Kidney (tissue), 13 donors: ENCODE measurements at regions not wholly inside any gene's neighbourhood (a gene's known extent, or its start where the extent isn't known, plus 50 kb on each side); places are given as distances from the start of the nearest gene placed in this dataset.

Experiments used
- DNase-seq, 5 donors: peaks; one replicate each; pipeline ENCODE4 v3.0.0-alpha.2; 2013 to 2020
- FAIRE-seq: peaks from 2 replicates; lab custom pipeline; 2012; peaks lifted over from hg19 to GRCh38; lab: Jason Lieb, UNC
- H3K27ac ChIP-seq, 2 donors: one replicate each; pipeline ENCODE4 v1.7.0; 2013; ENCODE audit warnings: low read depth in 2 of 2, low read length in 2 of 2, inconsistent platforms in 1 of 2
- H3K27me3 ChIP-seq: one replicate; pipeline ENCODE4 v1.7.1; 2013; ENCODE audit warnings: low read length, inconsistent platforms; ENCODE audit not compliant: control insufficient read depth, insufficient read depth
- H3K36me3 ChIP-seq, 3 donors: one replicate each; pipeline versions ENCODE4 v1.7.0 to v1.7.1; 2013; ENCODE audit warnings: low read length in 3 of 3, control low read depth in 1 of 3, inconsistent platforms in 1 of 3; ENCODE audit not compliant: insufficient read depth in 3 of 3, control insufficient read depth in 2 of 3
- H3K4me1 ChIP-seq, 3 donors: one replicate each; pipeline versions ENCODE4 v1.7.0 to v1.7.1; 2013; ENCODE audit warnings: low read length in 3 of 3, inconsistent platforms in 1 of 3, low read depth in 1 of 3; ENCODE audit not compliant: control insufficient read depth in 2 of 3, insufficient read depth in 2 of 3
- H3K4me3 ChIP-seq, 3 donors: one replicate each; pipeline versions ENCODE4 v1.7.0 to v1.8.1; 2013; ENCODE audit warnings: low read length in 3 of 3, control low read depth in 1 of 3, inconsistent platforms in 1 of 3
- H3K9ac ChIP-seq, 3 donors: one replicate each; pipeline versions ENCODE4 v1.7.0 to v1.7.1; 2013; ENCODE audit warnings: low read length in 3 of 3, control low read depth in 1 of 3, inconsistent platforms in 1 of 3
- H3K9me3 ChIP-seq, 3 donors: one replicate each; pipeline versions ENCODE4 v1.7.0 to v1.7.1; 2013; ENCODE audit warnings: low read length in 3 of 3, control low read depth in 1 of 3, inconsistent platforms in 1 of 3; ENCODE audit not compliant: control insufficient read depth in 2 of 3, insufficient read depth in 1 of 3
- CTCF ChIP-seq: IDR thresholded peaks from 3 replicates; pipeline ENCODE4 v1.5.1; 2012; ENCODE audit warnings: mild to moderate bottlenecking, moderate library complexity, borderline replicate concordance; ENCODE audit not compliant: insufficient read depth; ENCODE audit errors: extremely low read depth
- intact Hi-C: fragments of 100-400 bp; cut with DNase I; formaldehyde crosslinking; loops from one replicate; pipeline ENCODE4 v1.11.1; 2022
- donor health status: control.
- donor health status: control.
- donor health status: control.
- donor health status: control.
- donor health status: control.
- donor health status: DM: yes; HTN: yes; CAD: no.
- donor health status: Normal renal cell carcinoma (clear cell type).

GRCh38 chr10:123496996-123497660 is 169.0 kb upstream of the GPR26 start:
- Histone ChIP-seq H3K27ac (no peak overlapping the region), H3K36me3 (no peaks in the 10 kb centered on the region), H3K27me3 (no peaks in the 10 kb centered on the region), H3K9ac (no peak overlapping the region), H3K9me3 (no peaks in the 10 kb centered on the region), H3K4me1 (no peaks in the 10 kb centered on the region), H3K4me3 (no peak overlapping the region)
- TF ChIP-seq CTCF = no peak
- intact Hi-C loops = no loop called here
- no peak for FAIRE-seq
- DNase-seq = peak in 2 of 5 donors; percentile 24 to 36

- no peak for FAIRE-seq
- no peak for TF ChIP-seq CTCF
Observed at GRCh38 chr10:123500110-123500509, 166.0 kb upstream of the GPR26 start.

DNA sequence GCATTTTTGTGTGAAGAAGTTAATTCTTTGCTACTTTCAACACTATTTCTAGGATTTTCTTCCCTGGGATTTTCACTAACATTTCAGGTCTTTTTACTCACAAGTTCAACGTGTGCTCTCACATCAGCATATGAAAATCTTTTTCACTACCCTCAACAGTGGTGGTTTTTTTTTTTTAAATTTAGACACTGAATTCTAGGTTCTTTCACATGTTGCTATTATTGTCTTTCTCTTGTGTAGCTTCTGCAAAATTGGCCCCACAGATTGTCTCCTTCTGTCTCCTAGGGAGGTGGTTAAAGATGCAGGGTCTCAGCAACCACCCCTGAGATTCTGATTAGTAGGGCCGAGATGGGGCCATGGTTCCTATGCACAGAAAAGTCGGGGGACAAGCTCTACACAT is 165.0 kb upstream of the GPR26 start:
- Histone ChIP-seq H3K9me3 (no peaks in the 10 kb centered on the region), H3K9ac (no peak overlapping the region), H3K27ac (no peak overlapping the region), H3K27me3 (no peaks in the 10 kb centered on the region), H3K4me3 (no peak overlapping the region), H3K36me3 (no peaks in the 10 kb centered on the region), H3K4me1 (no peaks in the 10 kb centered on the region)
- intact Hi-C loops = no loop called here
- no peak for TF ChIP-seq CTCF
- no peak for DNase-seq
- FAIRE-seq = no peak

More at GRCh38 chr10:123500110-123500509, 166.0 kb upstream of the GPR26 start:
- no peak overlapping the region for H3K9ac ChIP-seq
- H3K27ac ChIP-seq = no peak overlapping the region
- no peaks in the 10 kb centered on the region for H3K27me3 ChIP-seq
- intact Hi-C loops = no loop called here
- H3K4me1 ChIP-seq = no peaks in the 10 kb centered on the region
- no peaks in the 10 kb centered on the region for H3K9me3 ChIP-seq
- no peak for DNase-seq
- no peaks in the 10 kb centered on the region for H3K36me3 ChIP-seq
- no peak overlapping the region for H3K4me3 ChIP-seq

DNA sequence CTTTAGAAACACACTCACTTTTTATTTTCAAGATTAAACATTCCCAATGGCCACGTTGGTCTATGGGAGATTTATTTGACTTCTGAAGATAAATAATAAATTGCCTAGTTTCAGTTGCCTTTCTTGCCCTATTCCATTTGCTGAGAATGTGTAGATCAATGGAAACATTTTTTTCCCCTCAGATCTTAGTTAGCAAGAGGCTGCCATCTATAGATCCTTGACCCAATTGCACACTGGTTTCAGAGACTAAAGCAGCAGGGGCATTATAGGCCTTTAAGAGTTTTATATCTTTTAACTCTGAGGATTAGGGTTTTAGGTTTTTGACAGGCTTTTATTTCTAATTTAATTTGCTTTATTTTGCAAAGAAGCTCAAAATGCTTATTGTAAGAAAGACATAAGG is 163.2 kb upstream of the GPR26 start:
- no peak for TF ChIP-seq CTCF
- no peaks in the 10 kb centered on the region for H3K9me3 ChIP-seq
- H3K4me1 ChIP-seq = no peaks in the 10 kb centered on the region
- H3K4me3 ChIP-seq = no peak overlapping the region
- no peak overlapping the region for H3K27ac ChIP-seq
- intact Hi-C loops = no loop called here
- H3K36me3 ChIP-seq = no peaks in the 10 kb centered on the region
- DNase-seq (peak in 1 of 5 donors; percentile 15), FAIRE-seq (no peak)
- no peaks in the 10 kb centered on the region for H3K27me3 ChIP-seq
- no peak overlapping the region for H3K9ac ChIP-seq
